ENCODE measurements at regions not wholly inside any gene's neighbourhood (a gene's known extent, or its start where the extent isn't known, plus 50 kb on each side); places are given as distances from the start of the nearest gene placed in this dataset.

DNA sequence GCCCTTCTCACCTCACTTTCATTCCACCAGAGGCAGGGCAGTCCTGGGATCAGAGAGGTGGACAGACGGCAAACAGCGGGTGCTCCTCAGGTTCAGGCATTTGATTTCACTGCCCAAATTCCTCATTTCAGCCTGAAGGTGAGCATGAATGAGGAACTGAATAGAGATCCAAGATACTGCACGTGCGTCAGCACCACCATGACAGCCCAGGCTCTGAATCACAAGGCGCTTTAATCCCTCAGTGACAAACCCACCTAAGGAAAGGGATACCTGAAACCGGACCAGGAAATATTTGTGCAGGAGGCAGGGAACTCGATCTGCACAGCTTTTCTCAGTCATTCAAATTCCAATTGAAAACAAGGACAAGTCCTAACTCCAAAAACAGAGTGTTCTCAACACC lies 174.8 kb upstream of the HEY2 start:
- no peak overlapping the region for H3K4me2 ChIP-seq (ENCODE audit: insufficient read depth, low read length)
- H3K9ac ChIP-seq (replicated peaks; ENCODE audit: extremely low read depth, insufficient read depth, low read length) = no peak overlapping the region
- ChIA-PET POLR2A (no interaction called here), CTCF (no interaction called here)
- no peaks in the 10 kb centered on the region for H3K9me1 ChIP-seq (replicated peaks; ENCODE audit: control insufficient read depth, extremely low read depth, insufficient read depth, low read length)
- H3K27me3 ChIP-seq (ENCODE audit: control insufficient read depth in 2 of 2, insufficient read depth in 2 of 2, low read length in 2 of 2) = peaks cover 5 to 38% of the 10 kb centered on the region in 2 experiments
- TF ChIP-seq GATA2 (IDR thresholded peaks at IDR 0.05; ENCODE audit: insufficient read depth, insufficient read length, low read depth, low read length) (no peak), POLR2A (IDR thresholded peaks at IDR 0.05; ENCODE audit: low read depth, low read length) (no peak), EZH2 (IDR thresholded peaks at IDR 0.05; ENCODE audit: borderline replicate concordance, low read depth, low read length, severe bottlenecking) (no peak), JUN (IDR thresholded peaks at IDR 0.05; ENCODE audit: borderline replicate concordance, insufficient read depth, insufficient read length, low read depth) (no peak), MYC (IDR thresholded peaks at IDR 0.05; ENCODE audit: low read depth, low read length) (no peak), FOS (IDR thresholded peaks at IDR 0.05; ENCODE audit: borderline replicate concordance, insufficient read depth, low read length) (no peak), POLR2AphosphoS5 (IDR thresholded peaks at IDR 0.05; ENCODE audit: insufficient read depth, low read depth, low read length) (no peak)
- TF ChIP-seq, protein P1, sequence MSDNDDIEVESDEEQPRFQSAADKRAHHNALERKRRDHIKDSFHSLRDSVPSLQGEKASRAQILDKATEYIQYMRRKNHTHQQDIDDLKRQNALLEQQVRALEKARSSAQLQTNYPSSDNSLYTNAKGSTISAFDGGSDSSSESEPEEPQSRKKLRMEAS (IDR thresholded peaks at IDR 0.05; ENCODE audit: insufficient read depth, insufficient read length) = no peak
- TF ChIP-seq, protein P2, sequence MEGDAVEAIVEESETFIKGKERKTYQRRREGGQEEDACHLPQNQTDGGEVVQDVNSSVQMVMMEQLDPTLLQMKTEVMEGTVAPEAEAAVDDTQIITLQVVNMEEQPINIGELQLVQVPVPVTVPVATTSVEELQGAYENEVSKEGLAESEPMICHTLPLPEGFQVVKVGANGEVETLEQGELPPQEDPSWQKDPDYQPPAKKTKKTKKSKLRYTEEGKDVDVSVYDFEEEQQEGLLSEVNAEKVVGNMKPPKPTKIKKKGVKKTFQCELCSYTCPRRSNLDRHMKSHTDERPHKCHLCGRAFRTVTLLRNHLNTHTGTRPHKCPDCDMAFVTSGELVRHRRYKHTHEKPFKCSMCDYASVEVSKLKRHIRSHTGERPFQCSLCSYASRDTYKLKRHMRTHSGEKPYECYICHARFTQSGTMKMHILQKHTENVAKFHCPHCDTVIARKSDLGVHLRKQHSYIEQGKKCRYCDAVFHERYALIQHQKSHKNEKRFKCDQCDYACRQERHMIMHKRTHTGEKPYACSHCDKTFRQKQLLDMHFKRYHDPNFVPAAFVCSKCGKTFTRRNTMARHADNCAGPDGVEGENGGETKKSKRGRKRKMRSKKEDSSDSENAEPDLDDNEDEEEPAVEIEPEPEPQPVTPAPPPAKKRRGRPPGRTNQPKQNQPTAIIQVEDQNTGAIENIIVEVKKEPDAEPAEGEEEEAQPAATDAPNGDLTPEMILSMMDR (IDR thresholded peaks at IDR 0.05; ENCODE audit: extremely low read depth in 1 of 2, insufficient read depth in 1 of 2, low read depth in 1 of 2, low read length in 2 of 2) = no peak
- H3K79me2 ChIP-seq (ENCODE audit: control insufficient read depth, insufficient read depth, low read length) = no peaks in the 10 kb centered on the region
- no peak overlapping the region for H3K4me3 ChIP-seq (replicated peaks in 1 of 3; ENCODE audit: insufficient read depth in 1 of 3, low read depth in 1 of 3, low read length in 3 of 3)
- DNase-seq (ENCODE audit: low read depth, low spot score) (no peak), FAIRE-seq (no peak)
- no TSS peak for BruUV-seq (replicated peaks)
- no peak overlapping the region for H3K27ac ChIP-seq (ENCODE audit: insufficient read depth, low read depth, low read length)
- no peaks in the 10 kb centered on the region for H3K36me3 ChIP-seq (ENCODE audit: control insufficient read depth in 2 of 2, extremely low read depth in 1 of 2, insufficient read depth in 2 of 2, low read length in 2 of 2)
- intact Hi-C loops (cut with micrococcal nuclease) (no loop called here), dilution Hi-C loops (cut with MboI; ENCODE audit: extremely low pct_ligation_motif_present, low sequenced_read_pairs) (no loop called here)
- no peak overlapping the region for H2AFZ ChIP-seq (ENCODE audit: low read depth, low read length)
- no peaks in the 10 kb centered on the region for H3K9me3 ChIP-seq (replicated peaks; ENCODE audit: control insufficient read depth, insufficient read depth, low read length)
- H4K20me1 ChIP-seq (replicated peaks; ENCODE audit: control insufficient read depth, extremely low read depth, insufficient read depth, low read length) = no peaks in the 10 kb centered on the region
- H3K4me1 ChIP-seq (ENCODE audit: control insufficient read depth, extremely low read depth, insufficient read depth, low read length) = no peaks in the 10 kb centered on the region

Measured in endothelial cell of umbilical vein (primary cell).